Neuronal stem cell (in vitro differentiated cells): ENCODE measurements at regions not wholly inside any gene's neighbourhood (a gene's known extent, or its start where the extent isn't known, plus 50 kb on each side); places are given as distances from the start of the nearest gene placed in this dataset.
A peak's percentile ranks its signal among the peaks of the same experiment; 100 is the strongest.

Experiments used
- DNase-seq: peaks from one replicate; pipeline ENCODE4 v3.0.0-alpha.2; 2013; ENCODE audit warnings: low spot score
- H2AFZ ChIP-seq: one replicate; pipeline ENCODE4 v1.6.1; 2013; ENCODE audit warnings: mild to moderate bottlenecking, low read length, inconsistent platforms
- H2AK5ac ChIP-seq: 2 replicates; pipeline ENCODE4 v1.6.1; 2013; ENCODE audit warnings: low read depth, mild to moderate bottlenecking, inconsistent platforms, low read length, moderate library complexity, mixed read lengths
- H2BK120ac ChIP-seq: 2 replicates; pipeline ENCODE4 v1.6.1; 2013; ENCODE audit warnings: low read depth, mild to moderate bottlenecking, inconsistent platforms, low read length, moderate library complexity, mixed read lengths
- H2BK12ac ChIP-seq: one replicate; pipeline ENCODE4 v1.6.1; 2013; ENCODE audit warnings: low read length, inconsistent platforms
- H2BK15ac ChIP-seq: 2 replicates; pipeline ENCODE4 v1.6.1; 2013; ENCODE audit warnings: mild to moderate bottlenecking, low read length, inconsistent platforms, mixed read lengths
- H2BK5ac ChIP-seq: one replicate; pipeline ENCODE4 v1.6.1; 2013; ENCODE audit warnings: inconsistent platforms, mild to moderate bottlenecking, low read length, moderate library complexity
- H3K14ac ChIP-seq: one replicate; pipeline ENCODE4 v1.6.1; 2013; ENCODE audit warnings: low read length, inconsistent platforms
- H3K18ac ChIP-seq: 2 replicates; pipeline ENCODE4 v1.6.1; 2013; ENCODE audit warnings: low read length, inconsistent platforms
- H3K23ac ChIP-seq: 2 replicates; pipeline ENCODE4 v1.6.1; 2013; ENCODE audit warnings: low read depth, mild to moderate bottlenecking, mixed read lengths, low read length, inconsistent platforms; ENCODE audit not compliant: poor library complexity
- H3K27ac ChIP-seq: replicated peaks from 3 replicates; pipeline ENCODE4 v1.5.1; 2013; ENCODE audit warnings: low read length, inconsistent platforms
- H3K27me3 ChIP-seq, 3 experiments: 2 replicates each; pipeline ENCODE4 v1.6.1; 2013; ENCODE audit warnings: low read length in 3 of 3, mild to moderate bottlenecking in 2 of 3, inconsistent platforms in 1 of 3, low read depth in 1 of 3, mixed read lengths in 1 of 3, moderate library complexity in 1 of 3; ENCODE audit not compliant: control insufficient read depth in 3 of 3, insufficient read depth in 3 of 3
- H3K36me3 ChIP-seq, 2 donors: replicated peaks in 1 of 2; 2 replicates each; pipeline ENCODE4 v1.6.1; 2013; ENCODE audit warnings: low read length in 2 of 2; ENCODE audit not compliant: control insufficient read depth in 2 of 2, insufficient read depth in 2 of 2
- H3K4ac ChIP-seq: 2 replicates; pipeline ENCODE4 v1.6.1; 2013; ENCODE audit warnings: inconsistent platforms, mild to moderate bottlenecking, low read length, moderate library complexity
- H3K4me1 ChIP-seq, 2 donors: 1 replicate in 1 of 2; 2 replicates in 1 of 2; pipeline ENCODE4 v1.6.1; 2013; ENCODE audit warnings: low read length in 2 of 2, low read depth in 1 of 2; ENCODE audit not compliant: control insufficient read depth in 2 of 2, insufficient read depth in 1 of 2
- H3K4me2 ChIP-seq: one replicate; pipeline ENCODE4 v1.6.1; 2013; ENCODE audit warnings: mild to moderate bottlenecking, low read length, inconsistent platforms; ENCODE audit not compliant: insufficient read depth, poor library complexity, severe bottlenecking
- H3K4me3 ChIP-seq, 2 donors: 2 replicates each; pipeline ENCODE4 v1.5.1; 2013; ENCODE audit warnings: low read length in 2 of 2, mild to moderate bottlenecking in 2 of 2, inconsistent platforms in 1 of 2, moderate library complexity in 1 of 2
- H3K79me1 ChIP-seq: one replicate; pipeline ENCODE4 v1.6.1; 2013; ENCODE audit warnings: low read depth, mild to moderate bottlenecking, inconsistent platforms, low read length, moderate library complexity
- H3K9ac ChIP-seq: one replicate; pipeline ENCODE4 v1.6.1; 2013; ENCODE audit warnings: mild to moderate bottlenecking, low read depth, low read length, inconsistent platforms; ENCODE audit not compliant: poor library complexity
- H3K9me3 ChIP-seq, 2 donors: replicated peaks in 1 of 2; 2 replicates each; pipeline versions ENCODE3 to v1.6.1; 2013; ENCODE audit warnings: low read length in 2 of 2, mild to moderate bottlenecking in 2 of 2, inconsistent platforms in 1 of 2, low read depth in 1 of 2, mixed read lengths in 1 of 2, moderate library complexity in 1 of 2; ENCODE audit not compliant: control insufficient read depth in 2 of 2, insufficient read depth in 1 of 2
- H4K8ac ChIP-seq: one replicate; pipeline ENCODE4 v1.6.1; 2013; ENCODE audit warnings: low read depth, mild to moderate bottlenecking, inconsistent platforms, low read length, moderate library complexity
- H4K91ac ChIP-seq: one replicate; pipeline ENCODE4 v1.6.1; 2013; ENCODE audit warnings: low read length, low read depth, mild to moderate bottlenecking, inconsistent platforms; ENCODE audit not compliant: poor library complexity
- WGBS, 2 donors: extraction: QIAGEN DNeasy Blood & Tissue Kit; methylation state at CpG; one replicate each; pipeline ENCODE4 v1.1.7; 2013; ENCODE audit warnings: missing lambda C conversion rate in 2 of 2, mixed read lengths in 1 of 2; ENCODE audit not compliant: insufficient read length in 2 of 2, insufficient replicate concordance in 1 of 2; ENCODE audit errors: extremely low coverage in 2 of 2; 5-methylcytosine and 5-hydroxymethylcytosine counted together

GRCh38 chr13:24063281-24063877, 97.1 kb upstream of the SPATA13 start:
- Histone ChIP-seq H2BK15ac (peak overlapping the region; percentile 16), H3K27ac (no peak overlapping the region), H2BK5ac (no peak overlapping the region), H2BK120ac (no peak overlapping the region), H4K8ac (no peak overlapping the region), H3K9ac (no peak overlapping the region), H3K18ac (peak overlapping the region; percentile 13), H3K4me3 (no peak overlapping the region), H3K36me3 (no peaks in the 10 kb centered on the region), H3K27me3 (no peaks in the 10 kb centered on the region), H3K79me1 (no peaks in the 10 kb centered on the region), H3K14ac (no peak overlapping the region), H3K4ac (no peak overlapping the region), H2AFZ (no peak overlapping the region), H3K4me2 (no peak overlapping the region), H2BK12ac (no peak overlapping the region), H4K91ac (no peak overlapping the region), H3K9me3 (no peaks in the 10 kb centered on the region), H3K4me1 (peaks cover 20% of the 10 kb centered on the region in 2 donors), H2AK5ac (peak overlapping the region; percentile 53), H3K23ac (no peak overlapping the region)
- no peak for DNase-seq
- no CpG with 5 or more reads among the region's 8 CpGs for WGBS, 2 donors

GRCh38 chr13:24064371-24064770, 96.1 kb upstream of the SPATA13 start:
- Histone ChIP-seq H2AK5ac (no peak overlapping the region), H3K27me3 (no peaks in the 10 kb centered on the region), H2BK120ac (no peak overlapping the region), H4K91ac (no peak overlapping the region), H3K9me3 (no peaks in the 10 kb centered on the region), H2BK15ac (no peak overlapping the region), H2BK12ac (no peak overlapping the region), H2BK5ac (no peak overlapping the region), H3K23ac (no peak overlapping the region), H3K4me1 (peaks cover 17 to 20% of the 10 kb centered on the region in 2 donors), H3K36me3 (no peaks in the 10 kb centered on the region), H3K14ac (no peak overlapping the region), H3K4ac (no peak overlapping the region), H2AFZ (no peak overlapping the region), H3K79me1 (no peaks in the 10 kb centered on the region), H4K8ac (no peak overlapping the region), H3K9ac (no peak overlapping the region), H3K4me2 (no peak overlapping the region), H3K18ac (no peak overlapping the region), H3K4me3 (no peak overlapping the region), H3K27ac (no peak overlapping the region)
- DNase-seq: no peak
- WGBS, 2 donors: no CpG with 5 or more reads among the region's 3 CpGs

GRCh38 chr13:24065176-24065575, 95.3 kb upstream of the SPATA13 start:
- Histone ChIP-seq H2AFZ (no peak overlapping the region), H2AK5ac (no peak overlapping the region), H3K27ac (no peak overlapping the region), H3K27me3 (no peaks in the 10 kb centered on the region), H2BK5ac (no peak overlapping the region), H3K18ac (no peak overlapping the region), H3K9ac (no peak overlapping the region), H3K4ac (no peak overlapping the region), H3K9me3 (no peaks in the 10 kb centered on the region), H3K36me3 (no peaks in the 10 kb centered on the region), H3K79me1 (no peaks in the 10 kb centered on the region), H3K14ac (no peak overlapping the region), H4K8ac (no peak overlapping the region), H3K4me3 (no peak overlapping the region), H2BK15ac (no peak overlapping the region), H3K4me2 (no peak overlapping the region), H3K23ac (no peak overlapping the region), H3K4me1 (peaks cover 14 to 20% of the 10 kb centered on the region in 2 donors), H2BK12ac (no peak overlapping the region), H2BK120ac (no peak overlapping the region), H4K91ac (no peak overlapping the region)
- WGBS, 2 donors: no CpG with 5 or more reads among the region's 3 CpGs
- DNase-seq: no peak

GRCh38 chr13:24066405-24067295, 93.9 kb upstream of the SPATA13 start:
- no peak overlapping the region for H3K18ac ChIP-seq
- no peak overlapping the region for H2BK5ac ChIP-seq
- H2AFZ ChIP-seq: no peak overlapping the region
- no peak overlapping the region for H3K4me2 ChIP-seq
- no peak overlapping the region for H4K91ac ChIP-seq
- H2BK120ac ChIP-seq: no peak overlapping the region
- H2BK12ac ChIP-seq: no peak overlapping the region
- no peaks in the 10 kb centered on the region for H3K9me3 ChIP-seq
- no peak for DNase-seq
- H2BK15ac ChIP-seq: no peak overlapping the region
- no CpG with 5 or more reads among the region's 5 CpGs for WGBS, 2 donors
- H3K27me3 ChIP-seq: no peaks in the 10 kb centered on the region
- no peaks in the 10 kb centered on the region for H3K79me1 ChIP-seq
- no peak overlapping the region for H3K9ac ChIP-seq
- H3K27ac ChIP-seq: no peak overlapping the region
- no peaks in the 10 kb centered on the region for H3K36me3 ChIP-seq
- peak overlapping the region; percentile 24 for H2AK5ac ChIP-seq
- H4K8ac ChIP-seq: no peak overlapping the region
- no peak overlapping the region for H3K4me3 ChIP-seq
- no peak overlapping the region for H3K23ac ChIP-seq
- no peak overlapping the region for H3K4ac ChIP-seq
- H3K14ac ChIP-seq: no peak overlapping the region
- peaks cover 14 to 20% of the 10 kb centered on the region in 2 donors for H3K4me1 ChIP-seq
